ENCODE measurements at regions not wholly inside any gene's neighbourhood (a gene's known extent, or its start where the extent isn't known, plus 50 kb on each side); places are given as distances from the start of the nearest gene placed in this dataset.

DNA sequence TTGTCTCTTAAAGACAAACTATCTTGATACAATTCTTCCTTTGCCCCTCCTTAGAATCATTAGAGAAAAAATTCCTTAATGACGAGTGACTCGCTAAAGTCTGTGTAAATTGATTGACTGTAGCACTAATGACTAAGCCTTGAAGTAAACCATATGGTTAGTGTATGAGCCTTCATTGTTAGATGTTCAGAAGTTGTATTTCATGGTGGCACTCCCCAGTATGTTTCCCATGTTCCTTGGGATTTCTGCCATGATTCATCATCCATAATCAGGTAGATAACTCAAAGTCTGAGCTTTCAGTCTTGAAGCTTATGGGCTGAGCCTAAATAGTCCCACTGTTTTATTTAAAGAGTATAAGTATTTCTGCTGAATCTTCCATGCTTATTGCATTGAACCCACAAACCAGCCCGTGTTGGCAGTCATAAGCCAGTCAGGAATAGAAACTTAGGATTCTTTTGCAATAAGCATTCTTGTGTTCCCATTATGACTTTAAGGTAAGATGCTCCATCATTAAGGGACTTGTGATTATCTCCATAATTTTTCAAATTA lies 371.2 kb upstream of the RARB start:
- DNase-seq (ENCODE audit: low spot score) = no peak
- ChIA-PET CTCF (no interaction called here), POLR2A (ENCODE audit: low non-redundant PET) (no interaction called here)
- TF ChIP-seq, protein P1, sequence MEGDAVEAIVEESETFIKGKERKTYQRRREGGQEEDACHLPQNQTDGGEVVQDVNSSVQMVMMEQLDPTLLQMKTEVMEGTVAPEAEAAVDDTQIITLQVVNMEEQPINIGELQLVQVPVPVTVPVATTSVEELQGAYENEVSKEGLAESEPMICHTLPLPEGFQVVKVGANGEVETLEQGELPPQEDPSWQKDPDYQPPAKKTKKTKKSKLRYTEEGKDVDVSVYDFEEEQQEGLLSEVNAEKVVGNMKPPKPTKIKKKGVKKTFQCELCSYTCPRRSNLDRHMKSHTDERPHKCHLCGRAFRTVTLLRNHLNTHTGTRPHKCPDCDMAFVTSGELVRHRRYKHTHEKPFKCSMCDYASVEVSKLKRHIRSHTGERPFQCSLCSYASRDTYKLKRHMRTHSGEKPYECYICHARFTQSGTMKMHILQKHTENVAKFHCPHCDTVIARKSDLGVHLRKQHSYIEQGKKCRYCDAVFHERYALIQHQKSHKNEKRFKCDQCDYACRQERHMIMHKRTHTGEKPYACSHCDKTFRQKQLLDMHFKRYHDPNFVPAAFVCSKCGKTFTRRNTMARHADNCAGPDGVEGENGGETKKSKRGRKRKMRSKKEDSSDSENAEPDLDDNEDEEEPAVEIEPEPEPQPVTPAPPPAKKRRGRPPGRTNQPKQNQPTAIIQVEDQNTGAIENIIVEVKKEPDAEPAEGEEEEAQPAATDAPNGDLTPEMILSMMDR (conservative IDR thresholded peaks at IDR 0.05; ENCODE audit: low read depth) = no peak
- no peak overlapping the region for H3K27ac ChIP-seq

DNA sequence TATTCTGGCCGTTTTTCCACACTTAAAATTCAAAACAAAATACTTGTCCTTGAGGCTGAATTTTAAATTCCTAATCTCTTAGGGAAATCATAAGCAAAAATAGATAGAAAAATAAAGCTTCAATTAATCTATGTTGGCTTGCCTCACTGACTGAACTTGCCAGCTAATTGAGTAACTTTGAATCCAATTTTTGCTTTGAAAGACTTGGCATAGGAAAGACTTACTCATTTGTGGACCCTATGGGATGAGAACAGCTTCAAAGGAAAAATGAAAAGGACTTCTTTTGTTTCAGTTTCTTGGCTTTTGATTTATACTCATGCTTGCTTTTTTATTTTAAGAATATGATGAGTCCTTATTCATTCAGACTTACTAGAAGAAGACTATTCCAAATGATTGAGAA lies 370.7 kb upstream of the RARB start:
- TF ChIP-seq, protein P1 (conservative IDR thresholded peaks at IDR 0.05; ENCODE audit: low read depth) = no peak
- ChIA-PET CTCF (interaction anchor here (0.7 kb wide), 1 partner anchor 542 kb away, joined by 6 read pairs; no protein-coding TSS in a partner anchor), POLR2A (ENCODE audit: low non-redundant PET) (no interaction called here)

DNA sequence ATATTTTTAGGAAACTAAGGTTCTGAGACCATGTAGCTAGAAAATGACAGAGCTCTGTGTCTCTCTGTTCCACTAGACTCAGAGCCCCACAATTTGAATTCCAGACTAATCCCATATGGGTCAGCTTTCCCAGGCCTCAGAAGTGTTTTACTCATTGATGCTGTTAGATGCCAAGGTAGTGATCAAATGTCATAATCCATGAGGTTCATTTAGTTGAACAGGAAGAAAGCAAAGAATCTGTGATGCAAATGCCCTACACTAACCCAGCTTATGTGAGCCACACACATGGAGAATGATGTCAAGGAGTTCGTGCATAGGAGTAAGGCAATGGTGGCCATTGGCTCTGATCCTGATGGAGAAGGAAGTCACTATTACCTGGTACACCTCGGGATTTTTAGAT lies 363.4 kb upstream of the RARB start:
- POLR2A ChIA-PET (ENCODE audit: low non-redundant PET) = no interaction called here

More for the DNA sequence above, 370.7 kb upstream of the RARB start:
- no peak for DNase-seq (ENCODE audit: low spot score)
- no peak overlapping the region for H3K27ac ChIP-seq

DNA sequence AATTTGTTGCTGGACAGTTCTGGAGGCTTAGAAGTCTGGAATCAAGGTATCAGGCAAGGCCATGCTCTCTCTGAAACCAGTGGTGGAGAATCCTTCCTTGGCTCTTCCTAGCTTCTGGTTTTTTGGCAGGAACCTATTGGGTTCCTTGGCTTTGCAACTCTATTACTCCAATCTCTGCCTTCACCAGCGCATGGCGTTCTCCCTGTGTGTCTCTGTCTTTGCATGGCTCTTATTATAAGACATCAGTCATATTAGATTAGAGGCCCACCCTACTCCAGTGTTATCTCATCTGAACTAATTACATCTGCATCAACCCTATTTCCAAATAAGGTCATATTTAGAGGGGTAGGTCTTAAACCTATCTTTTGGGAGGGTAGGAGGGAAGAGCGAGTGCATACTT lies 358.1 kb upstream of the RARB start:
- ChIA-PET CTCF (interaction anchor here (0.6 kb wide), 1 partner anchor 45 kb away, joined by 3 read pairs; no protein-coding TSS in a partner anchor), POLR2A (ENCODE audit: low non-redundant PET) (no interaction called here)
- TF ChIP-seq, protein P1 (conservative IDR thresholded peaks at IDR 0.05; ENCODE audit: low read depth) = no peak
- no peak for DNase-seq (ENCODE audit: low spot score)
- H3K27ac ChIP-seq = no peak overlapping the region

More for the DNA sequence above, 363.4 kb upstream of the RARB start:
- no peak overlapping the region for H3K27ac ChIP-seq
- DNase-seq (ENCODE audit: low spot score) = no peak
- CTCF ChIA-PET = interaction anchor here (0.7 kb wide), 1 partner anchor 375 kb away, joined by 3 read pairs; no protein-coding TSS in a partner anchor
- TF ChIP-seq, protein P1 (conservative IDR thresholded peaks at IDR 0.05; ENCODE audit: low read depth) = no peak

GRCh38 chr3:25071846-25072245 lies 356.2 kb upstream of the RARB start:
- ChIA-PET POLR2A (ENCODE audit: low non-redundant PET) (no interaction called here), CTCF (no interaction called here)
- no peak overlapping the region for H3K27ac ChIP-seq
- TF ChIP-seq, protein P1 (conservative IDR thresholded peaks at IDR 0.05; ENCODE audit: low read depth) = no peak
- DNase-seq (ENCODE audit: low spot score) = no peak

DNA sequence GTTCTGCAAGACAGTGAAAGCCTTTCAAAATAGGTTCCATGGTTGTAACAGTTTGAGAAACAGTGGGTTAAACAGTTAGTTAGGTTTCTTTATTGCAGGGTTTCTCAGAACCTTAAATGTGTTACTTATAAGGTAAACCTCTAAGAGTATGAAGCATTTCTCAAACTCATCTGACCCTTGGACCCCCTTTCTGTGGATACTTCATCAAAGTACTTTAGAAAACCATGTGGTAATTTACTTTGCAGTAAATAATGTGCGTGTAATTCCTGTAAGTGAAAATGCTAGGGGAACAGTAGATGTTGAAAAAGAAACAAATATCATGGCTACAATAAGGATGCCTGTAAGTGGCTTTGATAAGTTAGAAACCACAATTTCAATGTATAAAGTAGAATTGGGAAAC lies 354.6 kb upstream of the RARB start:
- H3K27ac ChIP-seq = no peak overlapping the region
- DNase-seq (ENCODE audit: low spot score) = no peak
- ChIA-PET CTCF (no interaction called here), POLR2A (ENCODE audit: low non-redundant PET) (no interaction called here)
- TF ChIP-seq, protein P1 (conservative IDR thresholded peaks at IDR 0.05; ENCODE audit: low read depth) = no peak

Data from RWPE1 (cell line).